Left lung (tissue), 4 donors: ENCODE measurements at regions not wholly inside any gene's neighbourhood (a gene's known extent, or its start where the extent isn't known, plus 50 kb on each side); places are given as distances from the start of the nearest gene placed in this dataset.
A peak's percentile ranks its signal among the peaks of the same experiment; 100 is the strongest.

Experiments used
- ATAC-seq: fragments of 200-7000 bp; cut with Tn5 transposase; one replicate; pipeline ENCODE4 v1.9.1; 2020; ENCODE audit warnings: moderate library complexity
- DNase-seq, 4 donors: peaks; one replicate each; pipeline ENCODE4 v3.0.0-alpha.2; 2013 to 2020
- H3K27ac ChIP-seq, 2 donors: fragments of 200-600 bp; sonication (generic) in 1 of 2; one replicate each; pipeline versions ENCODE4 v1.5.0 to v1.8.0; 2020 to 2021
- H3K27me3 ChIP-seq, 2 donors: fragments of 200-600 bp; sonication (generic) in 1 of 2; one replicate each; pipeline versions ENCODE4 v1.5.0 to v1.8.0; 2020 to 2021
- H3K36me3 ChIP-seq, 2 donors: fragments of 200-600 bp; sonication (generic) in 1 of 2; one replicate each; pipeline versions ENCODE4 v1.5.0 to v1.8.0; 2020 to 2021
- H3K4me1 ChIP-seq, 2 donors: fragments of 200-600 bp; one replicate each; pipeline ENCODE4 v1.8.0; 2021
- H3K4me3 ChIP-seq, 2 donors: fragments of 200-600 bp; sonication (generic) in 1 of 2; one replicate each; pipeline versions ENCODE4 v1.5.0 to v1.8.0; 2020 to 2021; ENCODE audit warnings: mild to moderate bottlenecking in 1 of 2
- H3K9me3 ChIP-seq, 2 donors: fragments of 200-600 bp; sonication (generic) in 1 of 2; one replicate each; pipeline versions ENCODE4 v1.5.0 to v1.8.0; 2020 to 2021
- CTCF ChIP-seq, 2 donors: fragments of 200-600 bp; sonication (generic) in 1 of 2; IDR thresholded peaks; one replicate each; pipeline versions ENCODE4 v1.5.0 to v1.8.0; 2021; ENCODE audit warnings: antibody characterized with exemption in 2 of 2
- intact Hi-C, 2 donors: fragments of 100-400 bp; cut with DNase I; formaldehyde crosslinking; loops; one replicate each; pipeline versions ENCODE4 v1.11.2 to v1.14.2; 2022
- donor health status: DM: no; HTN: yes; CAD: no.
- donor health status: DM: no; HTN: no; CAD: no.

GRCh38 chr6:25173246-25173645, 105.9 kb upstream of the CARMIL1 start:
- Histone ChIP-seq H3K27ac (peak overlapping the region; percentile 59 to 72), H3K4me3 (no peak overlapping the region), H3K9me3 (no peaks in the 10 kb centered on the region), H3K27me3 (no peaks in the 10 kb centered on the region), H3K4me1 (peaks cover 27 to 79% of the 10 kb centered on the region in 2 donors), H3K36me3 (no peaks in the 10 kb centered on the region)
- DNase-seq: no peak
- no peak for TF ChIP-seq CTCF (IDR thresholded peaks at IDR 0.05)
- peak; percentile 2 for ATAC-seq
- intact Hi-C loops: no loop called here

GRCh38 chr6:25173951-25174474, 105.2 kb upstream of the CARMIL1 start:
- peak; percentile 66 for ATAC-seq
- no peaks in the 10 kb centered on the region for H3K36me3 ChIP-seq
- H3K4me1 ChIP-seq: peaks cover 31 to 79% of the 10 kb centered on the region in 2 donors
- H3K27ac ChIP-seq: peak overlapping the region; percentile 59 to 72
- no peak for DNase-seq
- H3K4me3 ChIP-seq: no peak overlapping the region
- no peaks in the 10 kb centered on the region for H3K27me3 ChIP-seq
- intact Hi-C loops: no loop called here
- no peak for TF ChIP-seq CTCF (IDR thresholded peaks at IDR 0.05)
- H3K9me3 ChIP-seq: no peaks in the 10 kb centered on the region

- H3K4me3 ChIP-seq: no peak overlapping the region
- peak overlapping the region; percentile 59 to 72 for H3K27ac ChIP-seq
- DNase-seq (no peak), ATAC-seq (no peak)
- H3K9me3 ChIP-seq: no peaks in the 10 kb centered on the region
- TF ChIP-seq CTCF (IDR thresholded peaks at IDR 0.05): no peak
- peaks cover 35 to 79% of the 10 kb centered on the region in 2 donors for H3K4me1 ChIP-seq
- intact Hi-C loops: no loop called here
- H3K27me3 ChIP-seq: no peaks in the 10 kb centered on the region
- H3K36me3 ChIP-seq: no peaks in the 10 kb centered on the region
Measured at GRCh38 chr6:25174678-25175077, 104.5 kb upstream of the CARMIL1 start.

- Histone ChIP-seq H3K4me3 (no peak overlapping the region), H3K4me1 (peaks cover 35 to 79% of the 10 kb centered on the region in 2 donors), H3K9me3 (no peaks in the 10 kb centered on the region), H3K27me3 (no peaks in the 10 kb centered on the region), H3K27ac (peak overlapping the region; percentile 4 to 42), H3K36me3 (no peaks in the 10 kb centered on the region)
- DNase-seq (no peak), ATAC-seq (peak; percentile 4)
- TF ChIP-seq CTCF (IDR thresholded peaks at IDR 0.05): no peak
- intact Hi-C loops: no loop called here
Measured at GRCh38 chr6:25175196-25175595, 104.0 kb upstream of the CARMIL1 start.

GRCh38 chr6:25175681-25176080, 103.5 kb upstream of the CARMIL1 start:
- TF ChIP-seq CTCF (IDR thresholded peaks at IDR 0.05): no peak
- ATAC-seq (no peak), DNase-seq (no peak)
- Histone ChIP-seq H3K4me3 (no peak overlapping the region), H3K27ac (peak overlapping the region; percentile 4 to 42), H3K9me3 (no peaks in the 10 kb centered on the region), H3K27me3 (no peaks in the 10 kb centered on the region), H3K36me3 (no peaks in the 10 kb centered on the region), H3K4me1 (peaks cover 35 to 81% of the 10 kb centered on the region in 2 donors)
- intact Hi-C loops: no loop called here
